HUDEP-2 (cell line): ENCODE measurements at regions not wholly inside any gene's neighbourhood (a gene's known extent, or its start where the extent isn't known, plus 50 kb on each side); places are given as distances from the start of the nearest gene placed in this dataset.
"Not testable (repeated sequence)": the region's sequence is repeated elsewhere in the genome, so short reads cannot be mapped to it uniquely, and the experiment has no call there.

ENCODE experiments used
- DNase-seq, 76 experiments: peaks; one replicate each; lab custom pipeline; 2025; ENCODE audit not compliant: unreplicated experiment in 76 of 76; lab: John Stamatoyannopoulos, UW

- DNase-seq, result no peak
Measured at GRCh38 chr1:189620471-189620870, 857.2 kb downstream of the BRINP3 start.

GRCh38 chr1:189623336-189623735 lies 854.3 kb downstream of the BRINP3 start:
- DNase-seq, result no peak

GRCh38 chr1:189627427-189627826 lies 850.2 kb downstream of the BRINP3 start:
- no peak for DNase-seq

GRCh38 chr1:189628857-189629256 lies 848.8 kb downstream of the BRINP3 start:
- DNase-seq, result no peak

GRCh38 chr1:189633658-189634057 lies 844.0 kb downstream of the BRINP3 start:
- no peak for DNase-seq

GRCh38 chr1:189637041-189637440 lies 840.6 kb downstream of the BRINP3 start:
- no peak for DNase-seq

GRCh38 chr1:189644156-189644555 lies 833.5 kb downstream of the BRINP3 start:
- not testable (repeated sequence) for DNase-seq

- DNase-seq, result no peak
Measured at GRCh38 chr1:189644970-189645369, 832.7 kb downstream of the BRINP3 start.

GRCh38 chr1:189646066-189646465 lies 831.6 kb downstream of the BRINP3 start:
- DNase-seq, result no peak

GRCh38 chr1:189654906-189655305 lies 822.8 kb downstream of the BRINP3 start:
- no peak for DNase-seq

- no peak for DNase-seq
Measured at GRCh38 chr1:189656628-189657530, 820.8 kb downstream of the BRINP3 start.

- no peak for DNase-seq
Measured at GRCh38 chr1:189657715-189658114, 819.9 kb downstream of the BRINP3 start.

- DNase-seq, result no peak
Measured at GRCh38 chr1:189658381-189658780, 819.3 kb downstream of the BRINP3 start.

GRCh38 chr1:189659731-189660130 lies 817.9 kb downstream of the BRINP3 start:
- DNase-seq, result no peak

- no peak for DNase-seq
Measured at GRCh38 chr1:189662190-189662589, 815.5 kb downstream of the BRINP3 start.

GRCh38 chr1:189669846-189670245 lies 807.8 kb downstream of the BRINP3 start:
- DNase-seq, result no peak

- DNase-seq, result no peak
Measured at GRCh38 chr1:189673217-189673616, 804.4 kb downstream of the BRINP3 start.

GRCh38 chr1:189675712-189676244 lies 801.9 kb downstream of the BRINP3 start:
- DNase-seq, result no peak

- no peak for DNase-seq
Measured at GRCh38 chr1:189678779-189679178, 798.9 kb downstream of the BRINP3 start.

- no peak for DNase-seq
Measured at GRCh38 chr1:189681252-189681919, 796.3 kb downstream of the BRINP3 start.

- DNase-seq, result no peak
Measured at GRCh38 chr1:189682591-189682990, 795.1 kb downstream of the BRINP3 start.

GRCh38 chr1:189686288-189686687 lies 791.4 kb downstream of the BRINP3 start:
- no peak for DNase-seq
